Bronchial epithelial cell (primary cell): ENCODE measurements at regions not wholly inside any gene's neighbourhood (a gene's known extent, or its start where the extent isn't known, plus 50 kb on each side); places are given as distances from the start of the nearest gene placed in this dataset.

ENCODE experiments used
- DNase-seq: peaks from one replicate; pipeline ENCODE4 v3.0.0-alpha.2; 2010; ENCODE audit warnings: low read depth
- FAIRE-seq: peaks from 2 replicates; lab custom pipeline; 2011; peaks lifted over from hg19 to GRCh38; lab: Jason Lieb, UNC
- H3K27me3 ChIP-seq: 2 replicates; pipeline ENCODE4 v1.5.1; 2011; ENCODE audit warnings: low read length; ENCODE audit not compliant: control insufficient read depth, insufficient read depth
- H3K36me3 ChIP-seq: 2 replicates; pipeline ENCODE4 v1.5.1; 2011; ENCODE audit warnings: low read length; ENCODE audit not compliant: control insufficient read depth, insufficient read depth
- H3K4me3 ChIP-seq: 2 replicates; pipeline ENCODE4 v1.5.1; 2011; ENCODE audit warnings: mild to moderate bottlenecking, low read depth, low read length, control low read depth
- CTCF ChIP-seq: IDR thresholded peaks from 2 replicates; pipeline ENCODE4 v1.5.1; 2011; ENCODE audit warnings: mild to moderate bottlenecking, moderate library complexity, low read length, control low read depth, inconsistent platforms; ENCODE audit not compliant: insufficient read depth, severe bottlenecking

GRCh38 chr6:144394210-144394609, 109.1 kb downstream of the UTRN start:
- no peak for FAIRE-seq
- no peak for TF ChIP-seq CTCF
- Histone ChIP-seq H3K27me3 (no peaks in the 10 kb centered on the region), H3K4me3 (no peak overlapping the region), H3K36me3 (no peaks in the 10 kb centered on the region)
- DNase-seq: no peak

- H3K4me3 ChIP-seq: no peak overlapping the region
- FAIRE-seq: no peak
Measured at GRCh38 chr6:144395014-144395413, 109.9 kb downstream of the UTRN start.

GRCh38 chr6:144395826-144396225, 110.7 kb downstream of the UTRN start:
- no peaks in the 10 kb centered on the region for H3K27me3 ChIP-seq
- TF ChIP-seq CTCF: no peak
- FAIRE-seq (no peak), DNase-seq (no peak)
- no peak overlapping the region for H3K4me3 ChIP-seq
- H3K36me3 ChIP-seq: no peaks in the 10 kb centered on the region

More at GRCh38 chr6:144395014-144395413, 109.9 kb downstream of the UTRN start:
- H3K27me3 ChIP-seq: no peaks in the 10 kb centered on the region
- H3K36me3 ChIP-seq: no peaks in the 10 kb centered on the region
- TF ChIP-seq CTCF: no peak
- DNase-seq: peak; percentile 63

- FAIRE-seq: no peak
- Histone ChIP-seq H3K27me3 (no peaks in the 10 kb centered on the region), H3K4me3 (no peak overlapping the region), H3K36me3 (no peaks in the 10 kb centered on the region)
- no peak for DNase-seq
- TF ChIP-seq CTCF: no peak
Measured at GRCh38 chr6:144397141-144397540, 112.0 kb downstream of the UTRN start.

- DNase-seq (no peak), FAIRE-seq (no peak)
- Histone ChIP-seq H3K4me3 (no peak overlapping the region), H3K36me3 (no peaks in the 10 kb centered on the region), H3K27me3 (no peaks in the 10 kb centered on the region)
- no peak for TF ChIP-seq CTCF
Measured at GRCh38 chr6:144400321-144400720, 115.2 kb downstream of the UTRN start.
